Panc1 (cell line): ENCODE measurements at regions not wholly inside any gene's neighbourhood (a gene's known extent, or its start where the extent isn't known, plus 50 kb on each side); places are given as distances from the start of the nearest gene placed in this dataset.

ENCODE experiments used
- ATAC-seq: fragments of 200-7000 bp; cut with Tn5 transposase; 2 replicates; pipeline ENCODE4 v1.9.1; 2020; ENCODE audit warnings: mild to moderate bottlenecking, moderate library complexity
- BruUV-seq: library from RNA; stranded (reverse); fragments of 400-500 nt; replicated peaks from 2 replicates; lab custom pipeline; 2021; lab: Mats Ljungman, UMichigan
- CTCF ChIA-PET: fragments of 300-600 bp; sonication (Branson Sonifier 250); formaldehyde crosslinking; loops from one replicate; lab custom pipeline; 2022; ENCODE audit warnings: antibody characterized with exemption; lab: Charles Lee
- POLR2A ChIA-PET: fragments of 300-600 bp; sonication (Branson Sonifier 250); formaldehyde crosslinking; loops from one replicate; lab custom pipeline; 2022; ENCODE audit warnings: antibody characterized with exemption; lab: Charles Lee
- DNase-seq: peaks from one replicate; pipeline ENCODE4 v3.0.0-alpha.2; 2010; ENCODE audit warnings: low read depth, low spot score
- H3K27ac ChIP-seq: 2 replicates; pipeline ENCODE4 v1.5.1; 2011; ENCODE audit warnings: mild to moderate bottlenecking, low read length, inconsistent platforms
- H3K27me3 ChIP-seq: fragments of 200-500 bp; sonication (Bioruptor generic); 2 replicates; pipeline ENCODE4 v1.6.0; 2014; ENCODE audit warnings: low read length, inconsistent platforms; ENCODE audit not compliant: control insufficient read depth, insufficient read depth
- H3K36me3 ChIP-seq: fragments of 200-500 bp; sonication (Bioruptor generic); 2 replicates; pipeline ENCODE4 v1.5.1; 2014; ENCODE audit warnings: inconsistent platforms, mild to moderate bottlenecking, low read length, moderate library complexity; ENCODE audit not compliant: control insufficient read depth, insufficient read depth
- H3K4me1 ChIP-seq: 2 replicates; pipeline ENCODE4 v1.5.1; 2011; ENCODE audit warnings: inconsistent platforms, mild to moderate bottlenecking, low read length, moderate library complexity; ENCODE audit not compliant: control insufficient read depth, insufficient read depth
- H3K4me3 ChIP-seq, 2 experiments: 2 replicates each; pipeline ENCODE4 v1.5.1; 2011 to 2012; ENCODE audit warnings: low read depth in 2 of 2, low read length in 2 of 2, mild to moderate bottlenecking in 2 of 2, inconsistent platforms in 1 of 2, moderate library complexity in 1 of 2
- H3K9me3 ChIP-seq: fragments of 200-500 bp; sonication (Bioruptor generic); 2 replicates; pipeline ENCODE4 v1.5.1; 2014; ENCODE audit warnings: low read depth, mild to moderate bottlenecking, inconsistent platforms, low read length, moderate library complexity; ENCODE audit not compliant: control insufficient read depth, insufficient read depth
- CTCF ChIP-seq: fragments of 450-650 bp; IDR thresholded peaks from 2 replicates; pipeline ENCODE4 v1.5.1; 2017; ENCODE audit warnings: mild to moderate bottlenecking
- POLR2AphosphoS5 ChIP-seq: IDR thresholded peaks from 2 replicates; pipeline ENCODE4 v1.6.1; 2012; ENCODE audit warnings: mild to moderate bottlenecking, low read depth, low read length, moderate library complexity
- REST ChIP-seq, 2 experiments: IDR thresholded peaks; 2 replicates each; pipeline ENCODE4 v1.6.1; 2011 to 2012; ENCODE audit warnings: low read depth in 2 of 2, control low read depth in 1 of 2, low read length in 1 of 2, mild to moderate bottlenecking in 1 of 2, moderate library complexity in 1 of 2; ENCODE audit not compliant: insufficient read depth in 1 of 2
- SIN3A ChIP-seq: IDR thresholded peaks from 2 replicates; pipeline ENCODE4 v1.6.1; 2012; ENCODE audit warnings: low read depth, mild to moderate bottlenecking, low read length, moderate library complexity, borderline replicate concordance; ENCODE audit not compliant: insufficient read depth
- TCF7L2 ChIP-seq: IDR thresholded peaks from 2 replicates; pipeline ENCODE4 v1.6.1; 2011; ENCODE audit warnings: mild to moderate bottlenecking, low read depth, low read length, inconsistent platforms
- in situ Hi-C: cut with HindIII; loops from 2 replicates; pipeline ENCODE4 v1.10.0; 2016; ENCODE audit warnings: low sequenced_read_pairs, low pct_unique_long_range_greater_than_20kb
- intact Hi-C: fragments of 100-400 bp; cut with micrococcal nuclease; formaldehyde crosslinking; loops from one replicate; pipeline ENCODE4 v1.10.0; 2022; ENCODE audit not compliant: unreplicated experiment

- TF ChIP-seq CTCF (no peak), TCF7L2 (no peak)
- in situ Hi-C loops (no loop called here), intact Hi-C loops (no loop called here)
- Histone ChIP-seq H3K27me3 (no peaks in the 10 kb centered on the region), H3K9me3 (no peaks in the 10 kb centered on the region), H3K36me3 (no peaks in the 10 kb centered on the region), H3K27ac (no peak overlapping the region), H3K4me3 (no peak overlapping the region), H3K4me1 (no peaks in the 10 kb centered on the region)
- no peak for DNase-seq
- no peak for ATAC-seq
- POLR2A ChIA-PET, result interaction anchor here (0.7 kb wide), 1 partner anchor 11 kb away, joined by 3 read pairs; no protein-coding TSS in a partner anchor
- BruUV-seq, result no TSS peak
- CTCF ChIA-PET, result no interaction called here
These were observed 58.1 kb upstream of the ITPKB start for GRCh38 chr1:226797151-226797550.

GRCh38 chr1:226793620-226794276 lies 54.7 kb upstream of the ITPKB start:
- no peaks in the 10 kb centered on the region for H3K9me3 ChIP-seq
- no peaks in the 10 kb centered on the region for H3K4me1 ChIP-seq
- ChIA-PET CTCF (interaction anchor here (0.7 kb wide), 1 partner anchor 29 kb away, joined by 6 read pairs; no protein-coding TSS in a partner anchor), POLR2A (no interaction called here)
- TF ChIP-seq REST (IDR thresholded peaks at IDR 0.05; ENCODE audit: insufficient read depth in 1 of 2, low read depth in 2 of 2, low read length in 1 of 2) (no peak), TCF7L2 (no peak), CTCF (no peak), SIN3A (no peak), POLR2AphosphoS5 (no peak)
- H3K27ac ChIP-seq, result no peak overlapping the region
- H3K27me3 ChIP-seq, result no peaks in the 10 kb centered on the region
- no peaks in the 10 kb centered on the region for H3K36me3 ChIP-seq
- no peak overlapping the region for H3K4me3 ChIP-seq
- DNase-seq (no peak), ATAC-seq (no peak)
- intact Hi-C loops, result no loop called here
- no TSS peak for BruUV-seq
- in situ Hi-C loops, result no loop called here
